OCI-LY3 (cell line): ENCODE measurements at regions not wholly inside any gene's neighbourhood (a gene's known extent, or its start where the extent isn't known, plus 50 kb on each side); places are given as distances from the start of the nearest gene placed in this dataset.

Experiments
- H2AFZ ChIP-seq: fragments of 200-600, 300-600 bp; shearing (Covaris generic); 2 replicates; pipeline ENCODE4 v1.6.0; 2014; ENCODE audit warnings: antibody characterized with exemption, low read depth, low read length
- H3K27ac ChIP-seq: fragments of 200-600, 300-600 bp; sonication (generic); 2 replicates; pipeline ENCODE4 v1.5.1; 2014; ENCODE audit warnings: mild to moderate bottlenecking, low read length, moderate library complexity, mixed read lengths
- H3K27me3 ChIP-seq: fragments of 200-600, 300-600 bp; sonication (generic); 2 replicates; pipeline ENCODE4 v1.6.1; 2014; ENCODE audit warnings: low read depth, low read length, mixed read lengths
- H3K36me3 ChIP-seq: fragments of 200-600, 300-600 bp; sonication (generic); replicated peaks from 2 replicates; pipeline ENCODE3; 2014; ENCODE audit warnings: low read depth, low read length, mixed read lengths
- H3K4me1 ChIP-seq: fragments of 300-600, 200-600 bp; sonication (generic); 2 replicates; pipeline ENCODE4 v1.6.1; 2014; ENCODE audit warnings: low read length, mixed read lengths
- H3K4me2 ChIP-seq: fragments of 200-600, 300-600 bp; sonication (generic); 2 replicates; pipeline ENCODE4 v1.6.1; 2014; ENCODE audit warnings: low read length, mixed read lengths
- H3K4me3 ChIP-seq: fragments of 300-600, 200-600 bp; sonication (generic); 2 replicates; pipeline ENCODE4 v1.5.1; 2014; ENCODE audit warnings: antibody characterized with exemption, mild to moderate bottlenecking, low read length, moderate library complexity
- H3K79me2 ChIP-seq: fragments of 300-600, 200-600 bp; shearing (Covaris generic); 2 replicates; pipeline ENCODE4 v1.6.1; 2014; ENCODE audit warnings: mild to moderate bottlenecking, low read length, mixed read lengths
- H3K9ac ChIP-seq: fragments of 300-600, 200-600 bp; shearing (Covaris generic); 2 replicates; pipeline ENCODE4 v1.6.0; 2014; ENCODE audit warnings: mild to moderate bottlenecking, low read length, moderate library complexity
- H3K9me3 ChIP-seq: fragments of 200-600, 300-600 bp; shearing (Covaris generic); 2 replicates; pipeline ENCODE4 v1.6.1; 2014; ENCODE audit warnings: low read length, mixed read lengths; ENCODE audit not compliant: insufficient read depth
- H4K20me1 ChIP-seq: fragments of 200-600, 300-600 bp; sonication (generic); 2 replicates; pipeline ENCODE4 v1.6.1; 2016; ENCODE audit warnings: low read length, mixed read lengths; ENCODE audit not compliant: insufficient read depth
- EZH2phosphoT487 ChIP-seq: fragments of 200-600 bp; shearing (Covaris generic); IDR thresholded peaks from 2 replicates; pipeline ENCODE4 v1.6.1; 2018; ENCODE audit warnings: antibody characterized with exemption, mixed run types, low read depth
- TF ChIP-seq, protein P1 (sequence below): fragments of 200-600, 300-600 bp; sonication (generic); IDR thresholded peaks from 2 replicates; pipeline ENCODE4 v1.5.1; 2014; ENCODE audit warnings: antibody characterized with exemption, low read length, low read depth

GRCh38 chr13:54637366-54637765 lies 1608.8 kb downstream of the OLFM4 start:
- Histone ChIP-seq H3K4me1 (peaks cover 6% of the 10 kb centered on the region), H3K27ac (no peak overlapping the region), H4K20me1 (no peaks in the 10 kb centered on the region), H3K4me2 (no peak overlapping the region), H3K4me3 (no peak overlapping the region), H3K79me2 (no peaks in the 10 kb centered on the region), H3K9me3 (no peaks in the 10 kb centered on the region), H2AFZ (no peak overlapping the region), H3K9ac (no peak overlapping the region), H3K36me3 (no peaks in the 10 kb centered on the region), H3K27me3 (no peaks in the 10 kb centered on the region)
- TF ChIP-seq EZH2phosphoT487, result no peak
- TF ChIP-seq, protein P1, sequence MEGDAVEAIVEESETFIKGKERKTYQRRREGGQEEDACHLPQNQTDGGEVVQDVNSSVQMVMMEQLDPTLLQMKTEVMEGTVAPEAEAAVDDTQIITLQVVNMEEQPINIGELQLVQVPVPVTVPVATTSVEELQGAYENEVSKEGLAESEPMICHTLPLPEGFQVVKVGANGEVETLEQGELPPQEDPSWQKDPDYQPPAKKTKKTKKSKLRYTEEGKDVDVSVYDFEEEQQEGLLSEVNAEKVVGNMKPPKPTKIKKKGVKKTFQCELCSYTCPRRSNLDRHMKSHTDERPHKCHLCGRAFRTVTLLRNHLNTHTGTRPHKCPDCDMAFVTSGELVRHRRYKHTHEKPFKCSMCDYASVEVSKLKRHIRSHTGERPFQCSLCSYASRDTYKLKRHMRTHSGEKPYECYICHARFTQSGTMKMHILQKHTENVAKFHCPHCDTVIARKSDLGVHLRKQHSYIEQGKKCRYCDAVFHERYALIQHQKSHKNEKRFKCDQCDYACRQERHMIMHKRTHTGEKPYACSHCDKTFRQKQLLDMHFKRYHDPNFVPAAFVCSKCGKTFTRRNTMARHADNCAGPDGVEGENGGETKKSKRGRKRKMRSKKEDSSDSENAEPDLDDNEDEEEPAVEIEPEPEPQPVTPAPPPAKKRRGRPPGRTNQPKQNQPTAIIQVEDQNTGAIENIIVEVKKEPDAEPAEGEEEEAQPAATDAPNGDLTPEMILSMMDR, result no peak

- H3K36me3 ChIP-seq, result no peaks in the 10 kb centered on the region
- no peaks in the 10 kb centered on the region for H3K9me3 ChIP-seq
- H3K4me2 ChIP-seq, result no peak overlapping the region
- no peaks in the 10 kb centered on the region for H3K79me2 ChIP-seq
- no peaks in the 10 kb centered on the region for H3K4me1 ChIP-seq
- no peak overlapping the region for H3K27ac ChIP-seq
- H2AFZ ChIP-seq, result no peak overlapping the region
- no peak overlapping the region for H3K4me3 ChIP-seq
- H4K20me1 ChIP-seq, result no peaks in the 10 kb centered on the region
- TF ChIP-seq, protein P1, result no peak
- TF ChIP-seq EZH2phosphoT487, result no peak
- H3K27me3 ChIP-seq, result no peaks in the 10 kb centered on the region
- H3K9ac ChIP-seq, result no peak overlapping the region
Measured at GRCh38 chr13:54640719-54641118, 1612.1 kb downstream of the OLFM4 start.

- no peaks in the 10 kb centered on the region for H4K20me1 ChIP-seq
Measured at GRCh38 chr13:54643863-54644262, 1615.2 kb downstream of the OLFM4 start.

GRCh38 chr13:54647275-54647674 lies 1618.7 kb downstream of the OLFM4 start:
- Histone ChIP-seq H3K27ac (no peak overlapping the region), H2AFZ (no peak overlapping the region), H3K9ac (no peak overlapping the region), H3K27me3 (no peaks in the 10 kb centered on the region), H3K4me1 (no peaks in the 10 kb centered on the region), H3K4me2 (no peak overlapping the region), H3K79me2 (no peaks in the 10 kb centered on the region), H3K4me3 (no peak overlapping the region), H3K36me3 (no peaks in the 10 kb centered on the region), H3K9me3 (no peaks in the 10 kb centered on the region), H4K20me1 (no peaks in the 10 kb centered on the region)
- TF ChIP-seq EZH2phosphoT487, result no peak
- TF ChIP-seq, protein P1, result no peak

More at GRCh38 chr13:54643863-54644262, 1615.2 kb downstream of the OLFM4 start:
- no peaks in the 10 kb centered on the region for H3K79me2 ChIP-seq
- H3K27ac ChIP-seq, result no peak overlapping the region
- H2AFZ ChIP-seq, result no peak overlapping the region
- H3K4me1 ChIP-seq, result no peaks in the 10 kb centered on the region
- no peaks in the 10 kb centered on the region for H3K27me3 ChIP-seq
- no peak overlapping the region for H3K4me2 ChIP-seq
- TF ChIP-seq EZH2phosphoT487, result no peak
- TF ChIP-seq, protein P1, result no peak
- H3K4me3 ChIP-seq, result no peak overlapping the region
- no peaks in the 10 kb centered on the region for H3K36me3 ChIP-seq
- H3K9ac ChIP-seq, result no peak overlapping the region
- H3K9me3 ChIP-seq, result no peaks in the 10 kb centered on the region
